CD4-positive, alpha-beta T cell (primary cell): ENCODE measurements at regions not wholly inside any gene's neighbourhood (a gene's known extent, or its start where the extent isn't known, plus 50 kb on each side); places are given as distances from the start of the nearest gene placed in this dataset.

Experiments
- ATAC-seq: fragments of 200-7000 bp; cut with Tn5 transposase; one replicate; pipeline ENCODE4 v1.10.0; 2022; ENCODE audit warnings: mild to moderate bottlenecking; ENCODE audit not compliant: poor library complexity
- CTCF ChIA-PET: fragments of 350-600 bp; sonication (Branson Sonifier 250); formaldehyde crosslinking; loops from one replicate; lab custom pipeline; 2021; ENCODE audit warnings: antibody characterized with exemption, inconsistent platforms; lab: Charles Lee
- POLR2A ChIA-PET: fragments of 350-600 bp; sonication (Branson Sonifier 250); formaldehyde crosslinking; loops from one replicate; lab custom pipeline; 2021; ENCODE audit warnings: antibody characterized with exemption, inconsistent platforms; lab: Charles Lee
- DNase-seq, 14 experiments: peaks; one replicate each; pipeline ENCODE4 v3.0.0-alpha.2; 2013 to 2020; ENCODE audit warnings: mixed read lengths in 2 of 14
- H3K27ac ChIP-seq, 2 donors: one replicate each; pipeline versions ENCODE4 v1.5.1 to v1.7.0; 2013; ENCODE audit warnings: low read length in 2 of 2, low read depth in 1 of 2, mild to moderate bottlenecking in 1 of 2
- H3K27me3 ChIP-seq, 2 experiments: 1 replicate in 1 of 2; 2 replicates in 1 of 2; pipeline versions ENCODE4 v1.6.1 to v1.7.0; 2013; ENCODE audit warnings: low read length in 2 of 2, control low read depth in 1 of 2, mild to moderate bottlenecking in 1 of 2, moderate library complexity in 1 of 2; ENCODE audit not compliant: insufficient read depth in 2 of 2, control insufficient read depth in 1 of 2
- H3K36me3 ChIP-seq: one replicate; pipeline ENCODE4 v1.6.1; 2013; ENCODE audit warnings: low read length, control low read depth; ENCODE audit not compliant: insufficient read depth
- H3K4me1 ChIP-seq: one replicate; pipeline ENCODE4 v1.6.1; 2013; ENCODE audit warnings: low read length, control low read depth; ENCODE audit not compliant: insufficient read depth
- H3K4me3 ChIP-seq: one replicate; pipeline ENCODE4 v1.5.1; 2013; ENCODE audit warnings: mild to moderate bottlenecking, low read length, moderate library complexity
- H3K9me3 ChIP-seq, 2 experiments: 1 replicate in 1 of 2; 2 replicates in 1 of 2; pipeline versions ENCODE4 v1.6.1 to v1.7.0; 2013; ENCODE audit warnings: low read length in 2 of 2, mild to moderate bottlenecking in 2 of 2, control low read depth in 1 of 2, moderate library complexity in 1 of 2; ENCODE audit not compliant: control insufficient read depth in 1 of 2, insufficient read depth in 1 of 2
- H3K27ac Mint-ChIP-seq: one replicate; pipeline ENCODE4 v1.8.0; 2020; ENCODE audit warnings: mixed read lengths
- H3K27me3 Mint-ChIP-seq: one replicate; pipeline ENCODE4 v1.8.0; 2021; ENCODE audit warnings: mixed read lengths
- H3K36me3 Mint-ChIP-seq: one replicate; pipeline ENCODE4 v1.8.0; 2021; ENCODE audit warnings: low read depth, mixed read lengths
- H3K4me1 Mint-ChIP-seq: one replicate; pipeline ENCODE4 v1.8.0; 2021; ENCODE audit warnings: low read depth, mixed read lengths
- H3K4me3 Mint-ChIP-seq: one replicate; pipeline ENCODE4 v1.8.0; 2020; ENCODE audit warnings: mild to moderate bottlenecking, mixed read lengths
- H3K9me3 Mint-ChIP-seq: one replicate; pipeline ENCODE4 v1.8.0; 2020; ENCODE audit warnings: mixed read lengths
- CTCF ChIP-seq: fragments of 200-600 bp; IDR thresholded peaks from one replicate; pipeline ENCODE4 v1.8.0; 2022; ENCODE audit warnings: antibody characterized with exemption, mild to moderate bottlenecking
- intact Hi-C, 2 experiments: fragments of 100-400 bp; cut with DNase I in 1 of 2; cut with micrococcal nuclease in 1 of 2; formaldehyde crosslinking; loops; one replicate each; pipeline versions ENCODE4 v1.15.1 to v1.9.0; 2023 to 2025; cut with DNase I, micrococcal nuclease

- H3K4me3 ChIP-seq: no peak overlapping the region
- no peaks in the 10 kb centered on the region for H3K4me1 Mint-ChIP-seq
- ChIA-PET CTCF (no interaction called here), POLR2A (no interaction called here)
- no peaks in the 10 kb centered on the region for H3K36me3 ChIP-seq
- no peaks in the 10 kb centered on the region for H3K27me3 Mint-ChIP-seq
- no peak overlapping the region for H3K27ac Mint-ChIP-seq
- no peaks in the 10 kb centered on the region for H3K4me1 ChIP-seq
- ATAC-seq (no peak), DNase-seq (no peak)
- no peak for TF ChIP-seq CTCF
- no peaks in the 10 kb centered on the region for H3K27me3 ChIP-seq
- H3K4me3 Mint-ChIP-seq: no peak overlapping the region
- H3K27ac ChIP-seq: no peak overlapping the region
- intact Hi-C loops: no loop called here
- H3K9me3 Mint-ChIP-seq: no peaks in the 10 kb centered on the region
- H3K36me3 Mint-ChIP-seq: no peaks in the 10 kb centered on the region
- H3K9me3 ChIP-seq: no peaks in the 10 kb centered on the region
Observed at GRCh38 chr6:44045672-44046015, 81.6 kb downstream of the MRPL14 start.

- Histone ChIP-seq H3K4me1 (no peaks in the 10 kb centered on the region), H3K36me3 (no peaks in the 10 kb centered on the region), H3K27me3 (no peaks in the 10 kb centered on the region), H3K4me3 (no peak overlapping the region), H3K27ac (no peak overlapping the region), H3K9me3 (no peaks in the 10 kb centered on the region)
- intact Hi-C loops: no loop called here
- ChIA-PET POLR2A (no interaction called here), CTCF (no interaction called here)
- Mint-ChIP-seq H3K27me3 (no peaks in the 10 kb centered on the region), H3K4me3 (no peak overlapping the region), H3K4me1 (no peaks in the 10 kb centered on the region), H3K27ac (no peak overlapping the region), H3K9me3 (no peaks in the 10 kb centered on the region), H3K36me3 (no peaks in the 10 kb centered on the region)
- no peak for TF ChIP-seq CTCF
- no peak for ATAC-seq
- no peak for DNase-seq
Observed at GRCh38 chr6:44044940-44045671, 82.1 kb downstream of the MRPL14 start.

GRCh38 chr6:44044154-44044539 is 83.1 kb downstream of the MRPL14 start:
- Mint-ChIP-seq H3K36me3 (no peaks in the 10 kb centered on the region), H3K9me3 (no peaks in the 10 kb centered on the region), H3K4me3 (no peak overlapping the region), H3K27me3 (no peaks in the 10 kb centered on the region), H3K27ac (no peak overlapping the region), H3K4me1 (no peaks in the 10 kb centered on the region)
- Histone ChIP-seq H3K4me1 (no peaks in the 10 kb centered on the region), H3K4me3 (no peak overlapping the region), H3K27me3 (no peaks in the 10 kb centered on the region), H3K36me3 (no peaks in the 10 kb centered on the region), H3K27ac (no peak overlapping the region), H3K9me3 (no peaks in the 10 kb centered on the region)
- ATAC-seq (no peak), DNase-seq (no peak)
- no peak for TF ChIP-seq CTCF
- intact Hi-C loops: no loop called here
- ChIA-PET POLR2A (no interaction called here), CTCF (no interaction called here)
